B cell (primary cell): ENCODE measurements at regions not wholly inside any gene's neighbourhood (a gene's known extent, or its start where the extent isn't known, plus 50 kb on each side); places are given as distances from the start of the nearest gene placed in this dataset.

Experiments
- CTCF ChIP-seq: fragments of 200-600 bp; IDR thresholded peaks from one replicate; pipeline ENCODE4 v1.8.0; 2022; ENCODE audit warnings: antibody characterized with exemption, mild to moderate bottlenecking
- EZH2 ChIP-seq: IDR thresholded peaks from 2 replicates; pipeline ENCODE4 v1.6.1; 2012; ENCODE audit warnings: borderline replicate concordance, low read depth, mild to moderate bottlenecking, moderate library complexity, low read length; ENCODE audit not compliant: insufficient read depth, poor library complexity, severe bottlenecking

DNA sequence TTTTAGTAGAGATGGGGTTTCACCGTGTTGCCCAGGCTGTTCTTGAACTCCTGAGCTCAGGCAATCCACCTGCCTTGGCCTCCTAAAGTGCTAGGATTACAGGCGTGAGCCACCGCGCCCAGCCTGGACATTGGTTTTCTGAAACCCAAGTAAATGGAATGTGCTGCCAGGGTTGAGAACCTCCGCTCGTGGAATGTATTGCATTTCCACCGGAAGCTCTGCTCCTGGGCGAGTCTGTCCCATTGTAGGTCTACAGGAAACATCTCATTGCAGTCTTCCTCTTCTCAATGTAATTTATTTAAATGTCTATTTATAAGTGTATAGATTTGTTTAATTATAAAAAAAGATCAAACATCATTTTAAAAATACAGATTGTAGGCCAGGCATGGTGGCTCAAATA lies 57.4 kb upstream of the HAPSTR1 start:
- TF ChIP-seq EZH2, result no peak
- no peak for TF ChIP-seq CTCF
